ENCODE measurements at regions not wholly inside any gene's neighbourhood (a gene's known extent, or its start where the extent isn't known, plus 50 kb on each side); places are given as distances from the start of the nearest gene placed in this dataset.
A peak's percentile ranks its signal among the peaks of the same experiment; 100 is the strongest.

GRCh38 chr17:34825102-34825501 lies 136.2 kb downstream of the CCT6B start:
- no peak for DNase-seq

DNA sequence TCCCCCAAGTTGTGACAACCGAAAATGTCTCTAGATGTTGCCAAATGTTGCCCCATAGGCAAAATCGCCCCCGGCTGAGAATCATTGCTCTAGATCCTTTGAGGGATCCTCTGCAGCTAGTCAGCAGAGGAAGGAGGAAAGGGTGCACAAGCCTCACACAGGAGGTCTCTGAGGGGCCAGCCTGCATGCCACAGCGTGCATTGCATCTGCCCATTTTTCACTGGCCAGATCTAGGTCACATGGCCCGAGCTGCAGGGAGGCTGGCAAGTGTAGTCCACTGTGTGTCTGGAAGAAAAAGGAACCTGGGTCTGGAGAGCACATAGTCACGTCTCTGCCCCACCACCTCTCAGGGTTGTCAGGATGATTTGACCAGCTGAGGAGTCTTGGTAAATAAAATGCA lies 138.2 kb downstream of the CCT6B start:
- no peak for DNase-seq

DNA sequence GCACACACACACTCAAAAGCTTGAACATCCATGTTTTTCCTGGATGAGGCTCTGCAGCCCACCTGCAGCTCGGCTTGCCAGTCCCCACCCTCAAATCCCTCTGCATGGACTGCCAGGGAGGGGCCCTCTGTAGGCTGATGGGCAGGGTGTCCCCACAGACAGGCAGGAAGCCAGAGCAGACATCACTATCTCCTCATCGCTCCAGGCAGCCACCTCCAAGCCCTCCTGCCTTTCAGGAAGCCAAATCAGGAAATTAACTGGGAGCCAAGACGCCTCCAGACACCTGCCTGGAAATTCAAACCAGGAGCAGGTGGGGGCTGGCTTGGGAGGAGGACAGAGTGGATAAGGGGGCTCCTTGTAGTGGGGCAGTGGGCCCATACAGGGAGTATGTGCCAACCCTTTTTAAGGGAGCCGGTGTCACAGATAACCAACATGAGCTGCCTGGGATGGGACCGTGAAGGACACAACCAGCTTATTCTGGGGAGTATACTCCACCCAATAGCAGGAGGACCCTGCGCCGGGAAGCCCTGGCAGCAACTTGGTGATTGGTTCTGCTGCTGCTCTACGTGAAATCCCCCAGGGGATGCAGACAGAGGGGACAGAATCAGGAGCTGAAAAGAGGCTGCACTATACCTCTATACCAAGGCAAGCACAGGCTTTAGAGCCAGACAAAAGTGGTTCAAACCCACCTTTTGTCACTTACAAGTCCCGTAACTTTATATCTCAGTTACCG lies 139.1 kb downstream of the CCT6B start:
- DNase-seq: no peak

- no peak for DNase-seq
Measured at GRCh38 chr17:34820922-34821321, 140.3 kb downstream of the CCT6B start.

GRCh38 chr17:34820248-34820801 lies 140.9 kb downstream of the CCT6B start:
- no peak for DNase-seq

- DNase-seq: no peak
Measured at GRCh38 chr17:34817252-34818035, 143.8 kb downstream of the CCT6B start.

DNA sequence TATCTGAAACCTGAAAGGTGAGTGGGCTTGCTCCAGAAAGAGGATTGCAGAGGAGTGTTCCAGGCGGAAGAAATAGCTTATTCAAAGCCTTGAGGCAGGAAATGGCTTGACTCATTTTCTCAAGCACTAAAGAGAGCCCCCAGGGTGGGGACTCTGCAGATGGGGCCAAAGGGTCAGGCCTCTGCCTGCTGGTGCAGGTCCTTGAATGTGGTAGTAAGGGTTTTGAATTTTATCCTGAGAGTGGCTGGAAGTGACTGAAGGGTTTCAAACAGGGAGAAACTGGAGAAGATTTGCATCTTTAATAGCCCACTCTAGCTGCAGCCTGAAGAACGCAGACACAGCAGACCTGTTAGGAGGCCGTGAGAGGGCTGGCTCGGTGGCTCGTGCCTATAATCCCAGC lies 144.4 kb downstream of the CCT6B start:
- DNase-seq: no peak

DNA sequence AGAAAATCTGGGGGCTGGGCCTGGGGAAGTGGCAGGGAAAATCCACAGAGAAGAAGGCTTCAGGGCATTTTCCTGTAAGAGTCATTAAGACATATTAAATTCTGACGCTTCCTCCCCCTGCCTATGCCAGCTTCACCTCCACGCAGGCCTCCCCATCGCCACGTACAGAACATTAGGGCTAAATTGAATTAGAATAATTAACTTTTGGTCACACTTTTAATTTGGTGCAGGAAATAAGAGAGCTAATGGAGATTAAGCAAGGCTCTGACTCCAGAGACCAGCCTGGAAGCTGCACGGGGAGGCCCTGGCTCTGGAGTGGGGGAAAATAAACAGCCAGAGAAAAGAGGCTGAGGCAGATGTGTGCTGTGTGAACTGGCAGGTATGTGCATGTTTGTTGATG lies 148.0 kb downstream of the CCT6B start:
- DNase-seq: no peak

DNA sequence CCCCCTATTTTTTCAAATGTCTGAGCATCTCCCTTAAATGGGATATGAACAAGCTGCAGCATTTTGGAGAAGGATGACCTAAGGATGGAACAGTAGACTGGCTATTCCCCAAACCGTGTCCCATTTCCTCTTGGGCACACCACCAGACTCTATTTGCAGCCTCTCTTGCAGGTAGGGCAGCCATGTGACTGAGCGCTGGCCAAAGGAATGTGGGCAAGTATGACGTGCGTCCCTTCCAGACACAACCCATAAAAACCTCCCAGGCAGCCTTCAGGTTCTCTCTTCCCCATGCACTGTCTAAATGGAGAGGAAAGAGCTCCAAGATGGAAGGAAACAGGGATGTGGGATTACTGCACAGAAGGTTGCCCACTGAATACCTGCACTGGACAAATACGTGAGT lies 149.7 kb downstream of the CCT6B start:
- no peak for DNase-seq

DNA sequence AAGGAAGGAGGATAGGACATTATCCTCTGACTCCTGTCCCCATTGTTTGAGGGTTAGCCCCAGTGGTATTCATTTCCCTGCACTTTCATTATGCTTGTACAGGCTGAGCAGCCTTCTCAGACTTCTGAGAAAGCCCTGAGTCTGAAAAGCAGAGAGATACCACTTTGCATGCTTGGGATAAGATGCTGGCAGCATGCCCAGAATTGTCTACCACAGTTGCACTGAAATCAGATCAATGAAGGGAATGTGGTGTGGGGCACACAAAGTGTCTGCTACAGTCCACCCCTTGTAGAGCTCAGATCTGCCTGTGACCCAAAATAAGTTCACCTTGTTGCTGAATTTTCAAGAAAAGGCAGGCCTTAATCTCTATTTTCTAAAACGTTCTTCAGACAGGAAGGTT lies 160.6 kb downstream of the CCT6B start:
- no peak for DNase-seq

- DNase-seq: no peak
Measured at GRCh38 chr17:34799751-34800150, 161.5 kb downstream of the CCT6B start.

DNA sequence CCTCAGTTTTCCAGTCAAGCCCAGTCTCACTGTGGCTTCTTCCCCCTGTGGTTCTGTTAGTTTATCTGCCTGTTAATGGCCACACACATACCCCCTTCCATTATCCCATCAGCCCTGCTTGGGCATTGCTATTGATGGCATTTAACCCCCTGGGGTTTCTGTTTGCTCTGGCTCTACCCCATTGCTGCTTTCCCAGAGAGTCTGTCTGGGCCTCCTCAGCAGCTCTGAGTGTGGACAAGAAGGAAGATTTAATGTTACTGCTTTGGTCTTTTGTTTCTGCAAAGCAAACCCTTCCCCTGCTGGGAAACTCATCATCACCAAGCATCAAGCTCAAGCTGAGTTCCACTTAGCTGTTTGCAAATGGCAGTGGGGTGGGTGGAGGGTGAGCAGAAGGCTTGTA lies 162.7 kb downstream of the CCT6B start:
- DNase-seq: no peak

GRCh38 chr17:34797720-34798119 lies 163.5 kb downstream of the CCT6B start:
- peak; percentile 58 for DNase-seq

- DNase-seq: no peak
Measured at GRCh38 chr17:34793231-34793908, 167.9 kb downstream of the CCT6B start.

- DNase-seq: no peak
Measured at GRCh38 chr17:34788696-34789095, 172.6 kb downstream of the CCT6B start.

- no peak for DNase-seq
Measured at GRCh38 chr17:34784526-34784925, 176.7 kb downstream of the CCT6B start.

- no peak for DNase-seq
Measured at GRCh38 chr17:34782271-34782670, 179.0 kb downstream of the CCT6B start.

- no peak for DNase-seq
Measured at GRCh38 chr17:34781571-34782108, 179.6 kb downstream of the CCT6B start.

DNA sequence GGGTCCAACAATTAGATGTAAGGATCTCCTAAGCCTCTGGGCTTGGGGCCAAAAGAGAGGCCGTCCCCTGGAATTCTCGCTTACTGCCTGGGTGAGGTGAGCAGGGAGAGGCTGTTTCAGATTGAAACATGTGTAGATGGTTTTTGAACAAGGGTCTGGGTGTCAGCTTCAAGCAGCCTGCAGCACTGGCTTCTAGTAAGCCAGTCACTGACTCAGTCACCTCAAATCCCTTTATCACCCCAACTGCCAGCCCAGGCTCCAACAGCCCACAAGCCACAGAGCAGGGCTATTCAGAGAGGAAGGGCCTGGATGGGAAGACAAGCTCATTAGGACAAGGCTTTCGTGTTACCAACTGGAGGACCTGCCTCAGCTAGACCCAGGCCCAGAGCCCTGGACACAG lies 180.2 kb downstream of the CCT6B start:
- DNase-seq: no peak

DNA sequence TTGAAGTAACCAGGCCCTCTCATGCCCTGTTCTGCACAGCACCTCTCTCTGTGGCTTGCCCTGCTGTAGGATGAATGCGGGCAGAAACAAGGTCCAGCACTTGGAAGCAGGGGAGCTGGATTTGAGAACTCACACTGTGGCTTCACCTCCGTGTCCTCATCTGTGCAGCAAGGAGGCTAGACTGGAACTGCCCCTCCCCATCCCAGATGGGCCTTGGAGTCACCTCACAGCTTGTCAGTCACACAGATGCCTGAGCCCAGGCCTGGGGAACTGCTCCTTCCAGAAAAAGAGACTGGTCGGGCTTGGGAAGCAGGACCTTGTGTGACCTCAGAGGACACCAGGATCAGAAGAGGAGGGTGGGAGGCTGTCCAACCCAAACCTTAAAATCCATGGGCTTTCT lies 180.8 kb downstream of the CCT6B start:
- no peak for DNase-seq

DNA sequence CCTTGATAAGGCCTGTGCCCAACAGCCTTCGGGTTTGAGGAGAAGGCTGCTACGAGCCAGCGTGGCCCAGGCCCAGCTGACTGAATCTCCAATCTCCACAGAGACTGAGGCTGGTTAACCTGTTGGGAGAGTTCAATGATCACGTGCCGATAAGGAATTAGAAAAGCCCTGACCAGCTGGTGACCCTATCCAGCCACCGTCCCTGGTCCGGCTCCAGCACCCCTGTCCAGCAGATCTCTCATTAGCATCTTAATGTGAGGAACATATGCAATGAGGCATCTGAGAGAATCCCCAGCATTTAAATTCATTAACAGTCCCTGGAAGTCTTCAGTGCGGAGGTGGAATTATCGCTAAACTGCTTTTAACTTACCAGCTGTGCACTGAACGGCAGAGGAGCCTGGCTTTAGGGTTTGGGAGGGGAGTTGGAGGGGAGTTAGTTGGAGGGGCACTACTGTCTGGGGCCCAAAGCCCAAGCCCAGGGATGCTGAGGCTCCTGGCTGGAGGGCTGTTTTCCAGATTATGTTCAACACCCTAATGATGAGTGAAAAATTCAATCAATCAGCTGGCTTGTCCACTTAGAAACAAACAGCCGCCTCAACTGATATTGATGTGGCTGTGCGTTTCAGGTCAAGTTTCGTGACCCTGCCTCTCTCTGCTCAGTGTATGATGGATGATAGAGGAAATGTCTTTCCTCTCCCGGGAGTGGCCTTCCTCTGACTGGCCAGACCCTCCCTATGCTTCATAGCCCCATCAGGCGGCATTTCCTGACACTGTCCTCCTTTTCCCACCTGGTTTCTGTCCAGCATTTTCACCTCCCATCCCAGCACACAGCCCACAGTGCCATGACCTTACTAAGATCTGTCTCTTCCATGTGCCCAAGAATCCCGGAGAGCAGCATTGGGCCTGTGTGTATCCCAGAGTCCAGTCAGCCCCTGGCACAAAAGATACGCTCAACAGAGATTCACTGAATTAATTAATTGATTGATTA lies 184.5 kb downstream of the CCT6B start:
- no peak for DNase-seq

DNA sequence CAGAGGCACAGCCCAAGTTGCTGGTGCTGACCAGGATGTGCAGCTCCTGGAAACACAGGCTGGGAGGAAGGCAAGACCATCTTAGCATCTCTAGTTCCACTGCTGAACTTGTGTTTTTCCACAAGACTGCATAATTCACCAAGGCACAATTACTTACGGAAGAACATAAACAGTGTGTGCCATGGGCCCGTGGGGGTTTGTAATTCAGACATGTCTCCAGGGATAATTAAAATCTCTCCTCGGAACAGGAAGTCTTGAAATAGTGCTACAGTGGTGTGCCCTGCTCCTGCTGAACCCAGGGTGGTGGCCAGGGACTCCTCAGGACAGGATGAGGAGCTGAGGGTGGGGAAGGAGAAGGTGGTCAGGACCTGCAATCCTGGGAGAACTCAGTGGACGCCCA lies 188.2 kb downstream of the CCT6B start:
- DNase-seq: no peak

Measured in activated CD8-positive, alpha-beta memory T cell treated with anti-CD3 and anti-CD28 coated beads for 24 hours (primary cell).